ENCODE measurements at regions not wholly inside any gene's neighbourhood (a gene's known extent, or its start where the extent isn't known, plus 50 kb on each side); places are given as distances from the start of the nearest gene placed in this dataset.

DNA sequence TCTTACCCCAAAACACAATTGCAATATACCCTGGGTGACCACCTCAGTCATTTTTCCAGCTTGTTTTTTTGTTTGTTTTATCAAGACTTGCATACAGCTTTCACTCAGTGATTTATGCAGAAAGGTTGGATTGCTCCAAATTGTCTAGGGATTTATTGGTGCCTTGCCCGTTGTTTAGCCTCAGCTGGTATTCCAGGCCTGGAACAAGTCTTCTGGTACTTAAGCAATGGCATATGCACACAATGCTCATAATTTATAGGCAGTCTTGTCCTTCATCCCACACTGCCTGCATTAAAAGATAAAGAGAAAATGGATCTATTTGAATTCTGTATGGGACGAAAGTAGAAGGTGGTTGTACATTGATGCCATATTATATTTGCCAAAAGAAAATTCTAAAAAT, 392.5 kb downstream of the ADAMTS20 start:
- Histone ChIP-seq H3K4me3 (ENCODE audit: low read length) (no peak overlapping the region), H3K27me3 (ENCODE audit: control insufficient read depth, insufficient read depth, low read length) (no peaks in the 10 kb centered on the region), H3K4me1 (ENCODE audit: control insufficient read depth, insufficient read depth, low read length) (no peaks in the 10 kb centered on the region), H3K27ac (ENCODE audit: low read depth, low read length) (no peak overlapping the region), H3K9ac (ENCODE audit: low read length) (no peak overlapping the region), H3K36me3 (ENCODE audit: control insufficient read depth, insufficient read depth, low read length) (no peaks in the 10 kb centered on the region)

DNA sequence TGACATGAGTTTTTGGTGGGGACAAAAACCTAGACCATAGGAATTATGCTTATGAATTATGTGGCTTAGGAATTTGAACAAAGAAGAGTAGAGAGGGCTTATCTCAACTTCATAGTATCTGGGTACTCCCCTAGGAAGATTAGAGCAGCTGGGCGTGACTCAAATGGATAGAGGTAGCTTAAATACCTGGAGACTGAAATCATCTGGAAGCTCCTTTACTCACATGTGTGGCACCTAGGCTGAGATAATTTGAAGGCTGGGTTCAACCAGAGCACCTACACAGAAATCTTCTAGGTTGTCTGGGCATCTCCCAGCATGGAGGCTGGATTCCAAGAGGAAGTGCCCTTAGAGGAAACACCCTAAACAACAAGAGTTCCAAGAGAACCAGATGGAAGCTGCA, 393.9 kb downstream of the ADAMTS20 start:
- H3K4me1 ChIP-seq (ENCODE audit: control insufficient read depth, insufficient read depth, low read length), result no peaks in the 10 kb centered on the region
- H3K36me3 ChIP-seq (ENCODE audit: control insufficient read depth, insufficient read depth, low read length), result no peaks in the 10 kb centered on the region
- no peak overlapping the region for H3K4me3 ChIP-seq (ENCODE audit: low read length)
- H3K27me3 ChIP-seq (ENCODE audit: control insufficient read depth, insufficient read depth, low read length), result no peaks in the 10 kb centered on the region
- no peak overlapping the region for H3K27ac ChIP-seq (ENCODE audit: low read depth, low read length)
- no peak overlapping the region for H3K9ac ChIP-seq (ENCODE audit: low read length)

DNA sequence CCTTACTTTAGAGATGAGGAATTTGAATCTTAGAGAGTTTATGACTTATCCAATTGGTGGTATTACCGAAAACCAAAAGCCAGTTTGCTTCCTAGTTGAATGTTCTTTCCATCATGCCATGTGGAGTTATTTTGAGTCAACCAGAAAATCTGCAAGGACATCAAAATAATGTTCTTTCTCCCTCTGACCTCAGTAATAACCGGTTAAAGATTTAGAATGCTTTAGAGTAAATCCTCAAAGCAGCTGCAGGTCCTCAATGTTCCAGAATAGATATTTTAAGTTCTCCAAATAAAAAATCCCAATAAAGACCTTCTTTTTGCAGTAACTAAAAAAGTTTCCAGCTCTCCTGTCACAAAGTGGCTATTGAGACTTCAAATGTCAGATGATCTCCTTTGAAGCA, 396.6 kb downstream of the ADAMTS20 start:
- Histone ChIP-seq H3K9ac (ENCODE audit: low read length) (no peak overlapping the region), H3K36me3 (ENCODE audit: control insufficient read depth, insufficient read depth, low read length) (no peaks in the 10 kb centered on the region), H3K27me3 (ENCODE audit: control insufficient read depth, insufficient read depth, low read length) (no peaks in the 10 kb centered on the region), H3K27ac (ENCODE audit: low read depth, low read length) (no peak overlapping the region), H3K4me3 (ENCODE audit: low read length) (no peak overlapping the region), H3K4me1 (ENCODE audit: control insufficient read depth, insufficient read depth, low read length) (no peaks in the 10 kb centered on the region)

DNA sequence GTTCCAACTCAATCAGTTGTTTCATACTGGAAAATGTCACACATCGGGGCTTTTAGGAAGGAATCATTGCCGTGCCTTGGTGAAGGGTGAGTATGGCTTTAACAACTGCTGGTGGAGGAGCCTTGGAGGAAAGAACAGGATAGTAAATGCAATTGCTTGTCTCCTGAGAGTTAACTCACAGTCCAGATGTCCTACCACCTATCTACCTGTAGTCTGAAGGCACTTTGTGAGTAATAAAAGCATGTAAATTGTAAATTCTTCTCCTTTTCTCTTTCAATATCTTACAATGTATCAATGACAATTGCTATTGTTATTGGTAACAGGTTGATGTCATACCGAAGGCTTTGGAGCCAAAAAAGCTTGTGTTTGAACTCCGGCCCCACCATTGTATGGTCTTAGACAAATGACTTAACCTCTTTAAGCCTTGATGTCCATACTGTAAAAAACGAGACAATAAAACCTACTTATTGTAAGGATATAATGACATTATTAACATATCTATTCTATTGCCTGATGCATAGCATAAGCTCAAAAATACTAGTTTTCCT, 397.4 kb downstream of the ADAMTS20 start:
- Histone ChIP-seq H3K27ac (ENCODE audit: low read depth, low read length) (no peak overlapping the region), H3K4me3 (ENCODE audit: low read length) (no peak overlapping the region), H3K27me3 (ENCODE audit: control insufficient read depth, insufficient read depth, low read length) (no peaks in the 10 kb centered on the region), H3K4me1 (ENCODE audit: control insufficient read depth, insufficient read depth, low read length) (no peaks in the 10 kb centered on the region), H3K36me3 (ENCODE audit: control insufficient read depth, insufficient read depth, low read length) (no peaks in the 10 kb centered on the region), H3K9ac (ENCODE audit: low read length) (no peak overlapping the region)

DNA sequence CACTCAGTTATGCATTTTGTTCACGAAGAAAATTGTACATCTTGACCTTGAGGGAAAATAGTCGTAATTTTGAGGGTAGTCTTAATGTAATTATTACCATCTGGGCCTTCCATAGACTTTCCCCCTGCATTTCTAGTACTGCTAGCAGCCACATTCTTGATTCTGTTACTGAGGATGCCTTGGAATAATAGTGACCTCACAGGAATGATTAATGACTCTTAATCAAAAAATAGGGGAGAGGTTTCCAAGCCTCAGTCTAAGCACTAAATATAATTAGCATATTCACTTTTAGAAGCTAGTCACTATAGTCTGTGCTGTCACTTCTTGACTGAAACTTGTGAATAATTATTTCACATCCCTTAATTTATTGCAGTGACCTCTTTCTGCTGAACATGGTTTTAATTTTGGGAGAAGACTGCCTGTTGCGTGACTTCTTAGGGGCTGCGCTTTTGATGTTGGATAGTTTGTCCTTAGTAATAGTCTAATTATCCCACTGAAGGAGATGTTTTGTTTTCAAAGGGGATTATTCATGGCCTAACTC, 400.5 kb downstream of the ADAMTS20 start:
- H3K4me1 ChIP-seq (ENCODE audit: control insufficient read depth, insufficient read depth, low read length), result no peaks in the 10 kb centered on the region

DNA sequence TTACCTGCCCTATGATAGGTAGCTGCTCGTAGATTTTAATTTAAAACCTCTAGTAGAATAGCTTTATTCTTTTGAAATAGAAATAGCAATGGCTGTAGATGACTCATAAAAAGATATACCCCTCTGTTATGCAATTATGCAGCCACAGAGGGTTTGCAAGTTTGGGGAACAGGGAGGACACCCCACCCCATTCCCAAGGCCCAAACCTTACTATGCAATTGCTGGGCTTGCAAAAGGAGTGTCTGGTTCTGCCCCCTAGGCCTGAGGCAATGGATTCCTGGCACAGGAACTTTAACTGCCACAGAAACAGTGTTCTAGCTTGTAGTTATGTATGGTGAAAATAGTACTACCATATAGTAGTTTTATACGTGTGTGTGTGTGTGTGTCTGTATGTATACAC, 403.3 kb downstream of the ADAMTS20 start:
- Histone ChIP-seq H3K27me3 (ENCODE audit: control insufficient read depth, insufficient read depth, low read length) (no peaks in the 10 kb centered on the region), H3K9ac (ENCODE audit: low read length) (no peak overlapping the region), H3K27ac (ENCODE audit: low read depth, low read length) (no peak overlapping the region), H3K36me3 (ENCODE audit: control insufficient read depth, insufficient read depth, low read length) (no peaks in the 10 kb centered on the region), H3K4me1 (ENCODE audit: control insufficient read depth, insufficient read depth, low read length) (no peaks in the 10 kb centered on the region), H3K4me3 (ENCODE audit: low read length) (no peak overlapping the region)

More for the DNA sequence above, 400.5 kb downstream of the ADAMTS20 start:
- Histone ChIP-seq H3K9ac (ENCODE audit: low read length) (no peak overlapping the region), H3K27me3 (ENCODE audit: control insufficient read depth, insufficient read depth, low read length) (no peaks in the 10 kb centered on the region), H3K36me3 (ENCODE audit: control insufficient read depth, insufficient read depth, low read length) (no peaks in the 10 kb centered on the region), H3K4me3 (ENCODE audit: low read length) (no peak overlapping the region), H3K27ac (ENCODE audit: low read depth, low read length) (no peak overlapping the region)

DNA sequence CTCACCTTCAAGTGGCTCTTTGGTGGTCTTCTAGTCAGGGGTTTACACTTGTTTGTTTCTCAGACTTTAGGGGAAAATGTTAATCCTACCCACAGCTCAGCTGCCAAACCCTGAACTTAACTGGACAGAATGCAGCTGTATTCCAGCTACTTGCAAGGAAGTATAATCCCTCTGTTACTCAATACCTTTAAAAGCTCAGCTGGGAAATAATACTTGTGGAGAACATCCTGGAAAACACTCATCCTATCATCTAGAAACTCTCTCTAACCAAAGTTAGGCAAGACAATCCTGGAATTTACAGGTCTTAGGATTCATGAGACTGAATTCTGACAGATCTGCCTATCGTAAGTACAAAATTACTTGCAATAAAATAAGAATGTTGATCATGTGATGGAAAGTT, 404.1 kb downstream of the ADAMTS20 start:
- H3K4me1 ChIP-seq (ENCODE audit: control insufficient read depth, insufficient read depth, low read length), result no peaks in the 10 kb centered on the region
- no peak overlapping the region for H3K4me3 ChIP-seq (ENCODE audit: low read length)
- no peak overlapping the region for H3K27ac ChIP-seq (ENCODE audit: low read depth, low read length)
- H3K9ac ChIP-seq (ENCODE audit: low read length), result no peak overlapping the region
- H3K27me3 ChIP-seq (ENCODE audit: control insufficient read depth, insufficient read depth, low read length), result no peaks in the 10 kb centered on the region
- no peaks in the 10 kb centered on the region for H3K36me3 ChIP-seq (ENCODE audit: control insufficient read depth, insufficient read depth, low read length)

DNA sequence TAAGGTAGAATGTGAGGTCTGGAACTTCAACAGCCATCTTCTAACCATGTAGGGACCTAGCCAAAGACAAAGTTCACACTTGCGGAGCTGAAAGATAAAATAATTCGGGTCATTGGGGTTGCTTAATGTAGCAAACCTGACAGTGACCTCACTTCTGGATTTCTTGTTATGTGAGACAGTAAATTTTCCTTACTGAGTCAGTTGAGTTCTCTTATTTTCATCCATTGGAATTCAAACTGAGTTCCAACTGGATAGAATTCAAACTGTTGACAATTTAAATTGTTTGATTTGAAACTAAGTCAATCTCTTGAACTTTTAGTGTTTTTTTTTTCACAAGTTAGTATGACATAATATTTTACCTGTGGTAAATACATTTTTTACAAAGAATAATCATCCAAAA, 406.5 kb downstream of the ADAMTS20 start:
- Histone ChIP-seq H3K4me1 (ENCODE audit: control insufficient read depth, insufficient read depth, low read length) (no peaks in the 10 kb centered on the region), H3K9ac (ENCODE audit: low read length) (no peak overlapping the region), H3K27ac (ENCODE audit: low read depth, low read length) (no peak overlapping the region), H3K27me3 (ENCODE audit: control insufficient read depth, insufficient read depth, low read length) (no peaks in the 10 kb centered on the region), H3K36me3 (ENCODE audit: control insufficient read depth, insufficient read depth, low read length) (no peaks in the 10 kb centered on the region), H3K4me3 (ENCODE audit: low read length) (no peak overlapping the region)

DNA sequence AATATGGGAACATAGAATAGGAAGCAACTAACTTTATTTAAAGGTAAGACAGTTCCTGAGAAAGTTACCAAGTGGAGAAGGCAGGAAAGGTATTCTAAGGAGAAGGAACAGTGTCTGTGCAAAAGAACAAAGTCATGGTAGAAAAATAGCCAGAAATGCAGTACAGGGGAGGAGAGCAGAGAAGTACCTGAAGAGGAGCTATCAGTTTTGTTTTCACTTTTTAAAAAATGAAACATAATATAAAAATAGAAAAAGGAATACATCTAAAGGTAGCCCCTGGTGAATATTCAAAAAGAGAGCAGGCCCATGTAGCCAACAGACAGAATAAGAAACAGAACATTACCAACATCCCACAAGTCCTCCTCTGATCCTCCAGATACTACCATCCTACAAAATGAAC, 408.7 kb downstream of the ADAMTS20 start:
- no peaks in the 10 kb centered on the region for H3K4me1 ChIP-seq (ENCODE audit: control insufficient read depth, insufficient read depth, low read length)
- H3K4me3 ChIP-seq (ENCODE audit: low read length), result no peak overlapping the region
- no peaks in the 10 kb centered on the region for H3K36me3 ChIP-seq (ENCODE audit: control insufficient read depth, insufficient read depth, low read length)

DNA sequence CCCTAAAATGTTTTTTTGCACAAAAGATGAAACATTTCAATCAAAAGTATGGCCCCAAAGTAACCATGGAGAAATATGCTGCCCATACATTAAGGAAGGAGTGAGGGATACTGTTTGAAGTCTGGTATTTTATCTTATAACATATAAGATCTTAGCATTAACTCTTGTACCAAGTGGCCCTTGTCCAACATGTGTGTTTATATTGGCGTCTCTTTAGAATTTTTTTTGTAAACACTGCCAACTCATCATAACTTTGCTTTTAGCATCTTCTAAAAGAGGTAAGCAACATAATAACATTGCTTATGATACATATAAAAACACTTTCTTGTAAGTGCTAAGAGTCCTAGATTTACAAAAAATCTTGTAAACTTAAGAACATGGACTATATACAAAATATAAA, 419.7 kb downstream of the ADAMTS20 start:
- Histone ChIP-seq H3K27me3 (ENCODE audit: control insufficient read depth, insufficient read depth, low read length) (no peaks in the 10 kb centered on the region), H3K4me3 (ENCODE audit: low read length) (no peak overlapping the region), H3K36me3 (ENCODE audit: control insufficient read depth, insufficient read depth, low read length) (no peaks in the 10 kb centered on the region), H3K27ac (ENCODE audit: low read depth, low read length) (no peak overlapping the region), H3K4me1 (ENCODE audit: control insufficient read depth, insufficient read depth, low read length) (no peaks in the 10 kb centered on the region), H3K9ac (ENCODE audit: low read length) (no peak overlapping the region)

More for the DNA sequence above, 408.7 kb downstream of the ADAMTS20 start:
- Histone ChIP-seq H3K27me3 (ENCODE audit: control insufficient read depth, insufficient read depth, low read length) (no peaks in the 10 kb centered on the region), H3K9ac (ENCODE audit: low read length) (no peak overlapping the region), H3K27ac (ENCODE audit: low read depth, low read length) (no peak overlapping the region)

DNA sequence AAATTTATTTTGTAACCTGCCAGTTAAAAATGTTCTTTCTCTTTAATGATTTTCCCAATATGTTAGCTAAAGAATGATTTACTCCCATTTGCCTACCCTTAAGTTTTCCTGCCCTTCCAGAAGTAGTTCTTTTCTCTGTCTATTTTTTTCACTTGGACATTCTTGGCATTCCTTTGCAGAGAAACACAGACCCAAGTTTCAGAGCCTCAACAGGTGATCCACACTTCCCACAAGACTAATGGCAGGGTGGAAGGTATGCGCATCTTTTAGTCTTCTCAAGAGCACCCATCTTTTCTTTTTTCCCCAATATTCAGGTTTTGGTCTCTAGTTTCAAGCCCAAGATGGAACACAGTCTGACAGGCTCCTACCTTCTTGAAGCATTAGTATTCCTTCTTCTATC, 420.7 kb downstream of the ADAMTS20 start:
- Histone ChIP-seq H3K27ac (ENCODE audit: low read depth, low read length) (no peak overlapping the region), H3K4me1 (ENCODE audit: control insufficient read depth, insufficient read depth, low read length) (no peaks in the 10 kb centered on the region), H3K4me3 (ENCODE audit: low read length) (no peak overlapping the region), H3K36me3 (ENCODE audit: control insufficient read depth, insufficient read depth, low read length) (no peaks in the 10 kb centered on the region), H3K27me3 (ENCODE audit: control insufficient read depth, insufficient read depth, low read length) (no peaks in the 10 kb centered on the region), H3K9ac (ENCODE audit: low read length) (no peak overlapping the region)

DNA sequence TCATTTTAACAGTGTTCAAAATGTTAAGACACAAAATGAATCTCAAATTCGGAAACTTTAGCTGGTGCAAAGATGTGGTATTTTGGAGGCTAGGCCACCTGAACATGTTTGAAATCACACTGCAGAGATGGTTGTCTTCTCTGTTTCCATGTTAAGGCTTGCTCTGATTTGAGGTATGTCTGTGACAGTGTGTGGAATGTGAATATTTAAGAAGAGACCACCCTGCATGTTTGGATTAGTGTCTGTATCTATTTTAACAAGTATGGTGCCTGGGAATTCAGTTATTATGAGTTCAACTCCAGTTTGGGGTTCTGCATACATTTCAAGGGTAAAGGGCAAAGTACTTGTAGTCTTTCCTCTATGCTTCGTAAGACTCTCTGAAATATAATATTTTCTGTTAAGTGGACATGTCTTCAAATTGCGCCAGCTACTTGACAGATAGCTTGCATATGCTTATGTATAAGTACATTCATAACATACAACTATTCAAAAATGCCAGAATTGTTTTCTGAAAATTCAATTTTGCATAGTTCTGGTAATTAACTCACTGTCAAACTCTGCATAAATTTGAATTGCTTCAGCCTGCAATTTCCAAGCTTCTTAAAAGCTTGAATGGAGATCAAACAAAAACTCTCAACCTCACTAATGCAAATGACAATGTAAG, 424.0 kb downstream of the ADAMTS20 start:
- Histone ChIP-seq H3K4me3 (ENCODE audit: low read length) (no peak overlapping the region), H3K36me3 (ENCODE audit: control insufficient read depth, insufficient read depth, low read length) (no peaks in the 10 kb centered on the region), H3K9ac (ENCODE audit: low read length) (no peak overlapping the region), H3K27ac (ENCODE audit: low read depth, low read length) (no peak overlapping the region), H3K4me1 (ENCODE audit: control insufficient read depth, insufficient read depth, low read length) (no peaks in the 10 kb centered on the region), H3K27me3 (ENCODE audit: control insufficient read depth, insufficient read depth, low read length) (no peaks in the 10 kb centered on the region)

All from rectal smooth muscle tissue (tissue), 1 donor.